Jurkat, Clone E6-1 (cell line): ENCODE measurements at regions not wholly inside any gene's neighbourhood (a gene's known extent, or its start where the extent isn't known, plus 50 kb on each side); places are given as distances from the start of the nearest gene placed in this dataset.
"Not testable (repeated sequence)": the region's sequence is repeated elsewhere in the genome, so short reads cannot be mapped to it uniquely, and the experiment has no call there.

ENCODE experiments used
- DNase-seq: peaks from one replicate; pipeline ENCODE4 v3.0.0-alpha.2; 2011; ENCODE audit warnings: low read depth, low spot score
- H3K4me3 ChIP-seq: 2 replicates; pipeline ENCODE4 v1.5.1; 2011; ENCODE audit warnings: mild to moderate bottlenecking, low read length, control low read depth, moderate library complexity

DNA sequence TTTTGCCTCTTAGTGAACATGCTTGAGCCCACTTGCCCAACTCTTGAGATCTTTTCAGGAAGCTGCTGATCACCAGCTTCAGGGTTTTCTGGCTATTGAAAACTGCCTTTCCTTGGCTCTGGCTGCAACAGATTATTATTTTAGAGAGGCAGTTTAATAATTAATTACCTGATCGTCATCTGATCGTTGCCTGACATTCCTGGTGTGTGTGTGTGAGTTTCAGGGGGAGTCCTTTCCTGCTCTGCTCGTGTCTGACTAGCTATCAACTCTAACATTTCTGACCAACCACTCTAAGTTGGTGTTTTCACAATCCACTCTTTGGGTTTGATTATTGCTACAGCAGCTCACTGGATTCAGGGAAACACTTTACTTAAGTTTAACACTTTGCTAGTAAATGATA lies 84.3 kb upstream of the SPATA16 start:
- no peak overlapping the region for H3K4me3 ChIP-seq
- no peak for DNase-seq

- DNase-seq = peak; percentile 4
These were observed 80.0 kb upstream of the SPATA16 start for GRCh38 chr3:173221010-173221409.

DNA sequence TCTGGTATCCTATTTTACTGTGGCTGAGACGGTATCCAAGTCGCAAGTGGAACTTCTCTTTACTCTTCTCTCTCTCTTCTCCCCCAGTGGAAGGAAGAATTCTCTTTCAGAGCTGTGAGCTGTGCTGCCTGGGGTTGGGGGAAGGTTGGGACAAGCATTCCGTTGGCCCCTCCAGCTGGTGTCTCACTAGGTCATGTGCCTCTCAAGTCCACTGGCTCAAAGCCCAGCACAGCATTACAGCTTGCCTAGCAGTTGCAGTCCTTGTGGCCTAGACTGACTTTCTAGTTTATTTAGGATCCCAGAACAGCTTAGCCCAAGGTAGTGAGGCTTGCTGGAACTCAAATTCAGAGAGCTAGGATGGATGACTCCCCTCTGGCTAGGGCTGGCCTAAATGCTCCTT lies 76.1 kb upstream of the SPATA16 start:
- DNase-seq = no peak
- H3K4me3 ChIP-seq = no peak overlapping the region

More at GRCh38 chr3:173221010-173221409, 80.0 kb upstream of the SPATA16 start:
- no peak overlapping the region for H3K4me3 ChIP-seq

DNA sequence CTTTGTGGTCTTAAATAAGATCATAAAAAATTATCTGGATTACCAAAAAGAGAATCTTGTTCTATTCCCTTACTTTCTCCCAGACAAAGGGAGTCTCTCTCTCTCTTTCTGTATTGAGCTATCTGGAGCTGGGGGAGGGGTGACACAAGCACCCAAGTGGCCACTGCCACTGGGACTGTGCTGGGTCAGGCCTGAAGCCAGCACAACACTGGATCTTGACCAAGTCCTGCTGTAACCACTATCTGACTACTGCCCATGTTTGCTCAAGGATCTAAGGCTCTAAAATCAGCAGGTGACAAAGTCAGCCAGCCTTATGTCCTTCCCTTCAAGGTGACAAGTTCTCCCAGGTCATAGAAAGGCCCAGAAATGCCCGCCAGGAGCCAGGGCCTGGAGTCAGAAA lies 75.0 kb upstream of the SPATA16 start:
- DNase-seq = no peak

GRCh38 chr3:173214576-173214975 lies 73.5 kb upstream of the SPATA16 start:
- DNase-seq = no peak

More for the DNA sequence above, 75.0 kb upstream of the SPATA16 start:
- no peak overlapping the region for H3K4me3 ChIP-seq

DNA sequence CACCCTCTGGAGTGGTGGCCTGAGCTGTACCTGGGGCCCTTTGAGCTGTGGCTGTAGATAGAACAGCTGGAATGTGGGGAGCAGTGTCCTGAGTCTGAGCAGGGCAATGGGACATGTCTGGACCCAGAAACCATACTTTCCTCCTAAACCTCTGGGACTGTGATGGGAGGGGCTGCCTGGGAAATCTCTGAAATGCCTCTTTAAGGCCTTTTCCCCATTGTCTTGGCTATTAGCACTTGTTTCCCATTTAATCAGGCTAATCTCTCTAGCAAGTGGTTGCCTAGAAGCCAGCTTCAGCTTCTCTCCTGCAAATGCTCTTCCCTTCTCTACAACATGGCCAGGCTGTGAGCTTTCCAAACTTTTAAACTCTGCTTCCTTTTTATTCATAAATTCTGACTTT lies 58.5 kb upstream of the SPATA16 start:
- H3K4me3 ChIP-seq = no peak overlapping the region
- no peak for DNase-seq

More at GRCh38 chr3:173214576-173214975, 73.5 kb upstream of the SPATA16 start:
- no peak overlapping the region for H3K4me3 ChIP-seq

DNA sequence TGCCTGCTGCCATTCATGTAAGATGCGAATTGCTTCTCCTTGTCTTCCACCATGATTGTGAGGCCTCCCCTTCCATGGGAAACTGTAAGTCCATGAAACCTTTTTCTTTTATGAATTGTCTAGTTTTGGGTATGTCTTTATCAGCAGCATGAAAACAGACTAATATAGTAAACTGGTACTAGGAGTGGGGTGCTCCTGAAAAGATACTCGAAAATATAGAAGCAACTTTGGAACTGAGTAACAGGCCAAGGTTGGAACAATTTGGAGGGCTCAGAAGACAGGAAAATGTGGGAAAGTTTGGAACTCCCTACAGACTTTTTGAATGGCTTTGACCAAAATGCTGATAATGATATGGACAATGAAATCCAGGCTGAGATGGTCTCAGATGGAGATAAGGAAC lies 53.8 kb upstream of the SPATA16 start:
- H3K4me3 ChIP-seq = not testable (repeated sequence)

DNA sequence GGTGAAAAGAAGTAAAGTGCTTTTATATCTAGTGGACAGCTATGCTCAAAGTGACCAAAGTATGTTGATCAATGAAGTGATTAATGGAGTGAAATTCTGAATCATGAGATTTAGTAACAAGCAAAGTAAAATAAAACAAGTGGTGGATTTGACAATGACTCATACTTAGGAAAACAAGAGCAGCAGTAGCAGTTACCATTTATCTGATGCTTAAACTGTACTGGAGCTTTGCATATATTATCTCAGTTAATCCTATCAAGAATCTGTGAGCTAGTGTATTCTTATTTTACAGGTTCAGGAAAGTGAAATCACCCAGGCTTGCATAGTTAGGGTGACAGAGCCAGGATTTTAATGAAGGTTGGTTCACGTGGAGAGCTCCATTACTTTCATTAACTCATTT lies 50.6 kb upstream of the SPATA16 start:
- no peak for DNase-seq
- H3K4me3 ChIP-seq = no peak overlapping the region

More for the DNA sequence above, 53.8 kb upstream of the SPATA16 start:
- not testable (repeated sequence) for DNase-seq
